Endothelial cell of umbilical vein (primary cell): ENCODE measurements at regions not wholly inside any gene's neighbourhood (a gene's known extent, or its start where the extent isn't known, plus 50 kb on each side); places are given as distances from the start of the nearest gene placed in this dataset.

Source experiments
- BruUV-seq: library from RNA; stranded (reverse); fragments of 400-500 nt; replicated peaks from 2 replicates; lab custom pipeline; 2021; lab: Mats Ljungman, UMichigan
- CTCF ChIA-PET: fragments of 300-600, 350-600 bp; sonication (Branson Sonifier 250); formaldehyde crosslinking; loops from one replicate; lab custom pipeline; 2021; ENCODE audit warnings: antibody characterized with exemption, inconsistent platforms; lab: Charles Lee
- POLR2A ChIA-PET: fragments of 300-600, 350-600 bp; sonication (Branson Sonifier 250); formaldehyde crosslinking; loops from one replicate; lab custom pipeline; 2021; ENCODE audit warnings: antibody characterized with exemption, inconsistent platforms; lab: Charles Lee
- DNase-seq: peaks from one replicate; pipeline ENCODE4 v3.0.0-alpha.2; 2011; ENCODE audit warnings: low read depth, low spot score
- FAIRE-seq: peaks from 2 replicates; lab custom pipeline; 2011; peaks lifted over from hg19 to GRCh38; lab: Jason Lieb, UNC
- H2AFZ ChIP-seq: 2 replicates; pipeline ENCODE4 v1.6.0; 2012; ENCODE audit warnings: low read depth, low read length, control low read depth, inconsistent platforms
- H3K27ac ChIP-seq: 2 replicates; pipeline ENCODE4 v1.5.1; 2011; ENCODE audit warnings: low read depth, mild to moderate bottlenecking, control low read depth, low read length, moderate library complexity; ENCODE audit not compliant: insufficient read depth
- H3K27me3 ChIP-seq, 2 experiments: 2 replicates each; pipeline versions ENCODE4 v1.6.0 to v1.6.1; 2011; ENCODE audit warnings: low read length in 2 of 2, mixed read lengths in 1 of 2; ENCODE audit not compliant: control insufficient read depth in 2 of 2, insufficient read depth in 2 of 2
- H3K36me3 ChIP-seq, 2 experiments: 2 replicates in 1 of 2; 3 replicates in 1 of 2; pipeline ENCODE4 v1.5.1; 2011; ENCODE audit warnings: low read length in 2 of 2, mild to moderate bottlenecking in 1 of 2, moderate library complexity in 1 of 2; ENCODE audit not compliant: control insufficient read depth in 2 of 2, insufficient read depth in 2 of 2; ENCODE audit errors: extremely low read depth in 1 of 2
- H3K4me1 ChIP-seq: 3 replicates; pipeline ENCODE4 v1.5.1; 2011; ENCODE audit warnings: mild to moderate bottlenecking, low read length; ENCODE audit not compliant: control insufficient read depth, insufficient read depth; ENCODE audit errors: extremely low read depth
- H3K4me2 ChIP-seq: 2 replicates; pipeline ENCODE4 v1.6.1; 2011; ENCODE audit warnings: low read length, control low read depth, mixed read lengths; ENCODE audit not compliant: insufficient read depth
- H3K4me3 ChIP-seq, 3 experiments: fragments of 200-600 bp in 1 of 3; sonication (generic), shearing (Covaris generic) in 1 of 3; replicated peaks in 1 of 3; 2 replicates each; pipeline ENCODE4 v1.5.1; 2011 to 2016; ENCODE audit warnings: control low read depth in 3 of 3, low read length in 3 of 3, mild to moderate bottlenecking in 2 of 3, inconsistent platforms in 1 of 3, low read depth in 1 of 3, moderate library complexity in 1 of 3; ENCODE audit not compliant: insufficient read depth in 1 of 3
- H3K79me2 ChIP-seq: 2 replicates; pipeline ENCODE4 v1.6.0; 2012; ENCODE audit warnings: low read length, inconsistent platforms; ENCODE audit not compliant: control insufficient read depth, insufficient read depth
- H3K9ac ChIP-seq: replicated peaks from 2 replicates; pipeline ENCODE3; 2011; ENCODE audit warnings: low read length, control low read depth; ENCODE audit not compliant: insufficient read depth; ENCODE audit errors: extremely low read depth
- H3K9me1 ChIP-seq: replicated peaks from 3 replicates; pipeline ENCODE4 v1.6.0; 2011; ENCODE audit warnings: mild to moderate bottlenecking, low read length; ENCODE audit not compliant: control insufficient read depth, insufficient read depth; ENCODE audit errors: extremely low read depth
- H3K9me3 ChIP-seq: replicated peaks from 2 replicates; pipeline ENCODE4 v1.5.1; 2012; ENCODE audit warnings: low read length, inconsistent platforms; ENCODE audit not compliant: control insufficient read depth, insufficient read depth
- H4K20me1 ChIP-seq: replicated peaks from 2 replicates; pipeline ENCODE3; 2011; ENCODE audit warnings: mild to moderate bottlenecking, low read length; ENCODE audit not compliant: control insufficient read depth, insufficient read depth; ENCODE audit errors: extremely low read depth
- CTCF ChIP-seq, 2 donors: IDR thresholded peaks; 1 replicate in 1 of 2; 2 replicates in 1 of 2; pipeline ENCODE4 v1.5.1; 2011; ENCODE audit warnings: low read length in 2 of 2, mild to moderate bottlenecking in 2 of 2, moderate library complexity in 2 of 2, control low read depth in 1 of 2, inconsistent platforms in 1 of 2, low read depth in 1 of 2; ENCODE audit not compliant: insufficient read depth in 1 of 2; ENCODE audit errors: extremely low read depth in 1 of 2
- EZH2 ChIP-seq: IDR thresholded peaks from 2 replicates; pipeline ENCODE4 v1.6.1; 2012; ENCODE audit warnings: borderline replicate concordance, low read depth, mild to moderate bottlenecking, moderate library complexity, low read length, inconsistent platforms; ENCODE audit not compliant: severe bottlenecking
- FOS ChIP-seq: IDR thresholded peaks from 2 replicates; pipeline ENCODE4 v1.6.1; 2011; ENCODE audit warnings: mild to moderate bottlenecking, low read length, moderate library complexity, borderline replicate concordance; ENCODE audit not compliant: insufficient read depth
- GATA2 ChIP-seq: IDR thresholded peaks from 2 replicates; pipeline ENCODE4 v1.7.0; 2011; ENCODE audit warnings: low read depth, mild to moderate bottlenecking, moderate library complexity, mixed read lengths, low read length; ENCODE audit not compliant: insufficient read length, insufficient read depth
- JUN ChIP-seq: IDR thresholded peaks from 2 replicates; pipeline ENCODE4 v1.6.1; 2011; ENCODE audit warnings: borderline replicate concordance, low read depth; ENCODE audit not compliant: insufficient read length, insufficient read depth
- MAX ChIP-seq: IDR thresholded peaks from 2 replicates; pipeline ENCODE4 v1.6.1; 2011; ENCODE audit not compliant: insufficient read depth, insufficient read length
- MYC ChIP-seq: IDR thresholded peaks from one replicate; pipeline ENCODE4 v1.6.1; 2011; ENCODE audit warnings: mild to moderate bottlenecking, low read depth, low read length
- POLR2A ChIP-seq: IDR thresholded peaks from 2 replicates; pipeline ENCODE4 v1.6.1; 2012; ENCODE audit warnings: low read depth, mild to moderate bottlenecking, control low read depth, low read length
- POLR2AphosphoS5 ChIP-seq: IDR thresholded peaks from 2 replicates; pipeline ENCODE4 v1.6.1; 2012; ENCODE audit warnings: low read depth, mild to moderate bottlenecking, control low read depth, low read length, moderate library complexity; ENCODE audit not compliant: insufficient read depth
- dilution Hi-C: fragments of 300-500 bp; cut with MboI; formaldehyde crosslinking; loops from one replicate; pipeline ENCODE4 v1.15.0; 2019; ENCODE audit warnings: low sequenced_read_pairs; ENCODE audit not compliant: extremely low pct_ligation_motif_present
- intact Hi-C: fragments of 100-400 bp; cut with micrococcal nuclease; formaldehyde crosslinking; loops from one replicate; pipeline ENCODE4 v1.10.0; 2022

- no peak overlapping the region for H3K27ac ChIP-seq
- H3K9me1 ChIP-seq, result no peaks in the 10 kb centered on the region
- TF ChIP-seq CTCF (IDR thresholded peaks at IDR 0.05; ENCODE audit: extremely low read depth in 1 of 2, insufficient read depth in 1 of 2, low read depth in 1 of 2, low read length in 2 of 2) (no peak), GATA2 (no peak), FOS (no peak)
- intact Hi-C loops, result no loop called here
- H3K79me2 ChIP-seq, result no peaks in the 10 kb centered on the region
- H3K9ac ChIP-seq, result no peak overlapping the region
- no peak for DNase-seq
- no TSS peak for BruUV-seq
- no peaks in the 10 kb centered on the region for H3K27me3 ChIP-seq
- ChIA-PET CTCF (interaction anchor here (0.6 kb wide), 1 partner anchor 142 kb away, joined by 3 read pairs; no protein-coding TSS in a partner anchor), POLR2A (no interaction called here)
- no peak overlapping the region for H3K4me3 ChIP-seq
- dilution Hi-C loops, result no loop called here
- H3K4me2 ChIP-seq, result no peak overlapping the region
- H3K9me3 ChIP-seq, result no peaks in the 10 kb centered on the region
- H2AFZ ChIP-seq, result no peak overlapping the region
- H3K36me3 ChIP-seq, result no peaks in the 10 kb centered on the region
- H4K20me1 ChIP-seq, result no peaks in the 10 kb centered on the region
- no peaks in the 10 kb centered on the region for H3K4me1 ChIP-seq
- no peak for FAIRE-seq
Observed at GRCh38 chr2:120485096-120485495, 139.2 kb downstream of the INHBB start.

- Histone ChIP-seq H3K9me1 (no peaks in the 10 kb centered on the region), H3K4me1 (no peaks in the 10 kb centered on the region), H3K4me2 (no peak overlapping the region), H3K4me3 (no peak overlapping the region), H3K79me2 (no peaks in the 10 kb centered on the region), H2AFZ (no peak overlapping the region), H3K9me3 (no peaks in the 10 kb centered on the region), H3K27ac (no peak overlapping the region), H3K9ac (no peak overlapping the region), H3K27me3 (peaks cover 0 to 3% of the 10 kb centered on the region in 2 experiments), H4K20me1 (no peaks in the 10 kb centered on the region), H3K36me3 (no peaks in the 10 kb centered on the region)
- TF ChIP-seq CTCF (IDR thresholded peaks at IDR 0.05; ENCODE audit: extremely low read depth in 1 of 2, insufficient read depth in 1 of 2, low read depth in 1 of 2, low read length in 2 of 2) (no peak), POLR2A (no peak), EZH2 (no peak), POLR2AphosphoS5 (no peak), FOS (no peak), JUN (no peak), MYC (no peak), GATA2 (no peak), MAX (no peak)
- BruUV-seq, result no TSS peak
- intact Hi-C loops (no loop called here), dilution Hi-C loops (no loop called here)
- CTCF ChIA-PET, result no interaction called here
- FAIRE-seq, result no peak
- POLR2A ChIA-PET, result no interaction called here
- no peak for DNase-seq
Observed at GRCh38 chr2:120486441-120486840, 140.5 kb downstream of the INHBB start.
